Ovary (tissue), 7 donors: ENCODE measurements at regions not wholly inside any gene's neighbourhood (a gene's known extent, or its start where the extent isn't known, plus 50 kb on each side); places are given as distances from the start of the nearest gene placed in this dataset.

Source experiments
- DNase-seq, 5 donors: peaks; one replicate each; pipeline ENCODE4 v3.0.0-alpha.2; 2019 to 2020
- H3K27ac ChIP-seq, 2 donors: fragments of 200-600 bp; one replicate each; pipeline versions ENCODE4 v1.5.1 to v1.8.0; 2019 to 2022
- H3K27me3 ChIP-seq: fragments of 200-600 bp; one replicate; pipeline ENCODE4 v1.8.0; 2022
- H3K36me3 ChIP-seq: fragments of 200-600 bp; sonication (generic); one replicate; pipeline ENCODE4 v1.5.1; 2019
- H3K4me1 ChIP-seq: one replicate; pipeline ENCODE4 v1.8.1; 2013; ENCODE audit warnings: mild to moderate bottlenecking, moderate library complexity; ENCODE audit not compliant: insufficient read depth
- H3K4me3 ChIP-seq: fragments of 200-600 bp; sonication (generic); one replicate; pipeline ENCODE4 v1.5.1; 2017
- H3K9me3 ChIP-seq, 2 donors: fragments of 200-600 bp in 1 of 2; sonication (generic) in 1 of 2; one replicate each; pipeline versions ENCODE4 v1.5.1 to v1.8.1; 2013 to 2019; ENCODE audit warnings: mild to moderate bottlenecking in 1 of 2, moderate library complexity in 1 of 2
- CTCF ChIP-seq, 3 donors: fragments of 450-650 bp in 2 of 3; fragments of 200-600 bp in 1 of 3; IDR thresholded peaks; one replicate each; pipeline versions ENCODE4 v1.5.1 to v1.8.0; 2016 to 2022; ENCODE audit warnings: antibody characterized with exemption in 3 of 3, mild to moderate bottlenecking in 1 of 3
- EP300 ChIP-seq: sonication (generic); formaldehyde crosslinking; IDR thresholded peaks from one replicate; pipeline ENCODE4 v1.6.1; 2017; ENCODE audit warnings: antibody characterized with exemption
- POLR2A ChIP-seq: fragments of 450-650 bp; IDR thresholded peaks from one replicate; pipeline ENCODE4 v1.6.1; 2017; ENCODE audit warnings: antibody characterized with exemption, mild to moderate bottlenecking, moderate library complexity
- WGBS, 3 donors: extraction: QIAGEN DNeasy Blood & Tissue Kit in 1 of 3; methylation state at CpG; one replicate each; pipeline versions ENCODE4 v1.1.5 to v1.1.7; 2013 to 2017; 5-methylcytosine and 5-hydroxymethylcytosine counted together
- intact Hi-C, 4 donors: fragments of 100-400 bp; cut with DNase I; formaldehyde crosslinking; loops; one replicate each; pipeline versions ENCODE4 v1.11.0 to v1.15.1; 2022 to 2023
- donor health status: DM: no; HTN: no; CAD: no; lungs with moderate emphysema.
- donor health status: DM: no; HTN: no; CAD: no.
- donor health status: Bipolar disorder and iron deficiency.
- donor health status: DM: no; HTN: no; CAD: no.
- donor health status: DM: yes; HTN: yes; CAD: no.

GRCh38 chr21:16441789-16442188 is 712.0 kb downstream of the USP25 start:
- DNase-seq = no peak

GRCh38 chr21:16454399-16454798 is 724.6 kb downstream of the USP25 start:
- intact Hi-C loops = no loop called here
- H3K27ac ChIP-seq = no peak overlapping the region
- no peak overlapping the region for H3K4me3 ChIP-seq

More at GRCh38 chr21:16441789-16442188, 712.0 kb downstream of the USP25 start:
- Histone ChIP-seq H3K9me3 (no peaks in the 10 kb centered on the region), H3K36me3 (no peaks in the 10 kb centered on the region), H3K27me3 (no peaks in the 10 kb centered on the region), H3K4me1 (peaks cover 4% of the 10 kb centered on the region), H3K27ac (no peak overlapping the region), H3K4me3 (no peak overlapping the region)
- 37 to 49% (median 44%) methylated on average over 1 of the region's 1 CpG for WGBS, 3 donors
- intact Hi-C loops = loop anchor here in 1 of 4 donors (10.0 kb wide), 1 partner anchor 523 kb away; no protein-coding TSS in a partner anchor
- TF ChIP-seq CTCF (IDR thresholded peaks at IDR 0.05) = no peak
- TF ChIP-seq EP300 = no peak
- TF ChIP-seq POLR2A = no peak

GRCh38 chr21:16455526-16455925 is 725.7 kb downstream of the USP25 start:
- WGBS, 3 donors = 44 to 65% (median 64%) methylated on average over 2 of the region's 2 CpGs
- DNase-seq = no peak

More at GRCh38 chr21:16454399-16454798, 724.6 kb downstream of the USP25 start:
- Histone ChIP-seq H3K36me3 (no peaks in the 10 kb centered on the region), H3K4me1 (peaks cover 3% of the 10 kb centered on the region), H3K9me3 (no peaks in the 10 kb centered on the region), H3K27me3 (no peaks in the 10 kb centered on the region)
- TF ChIP-seq EP300 (no peak), CTCF (IDR thresholded peaks at IDR 0.05) (peak in 1 of 3 donors; percentile 23)
- DNase-seq = no peak

GRCh38 chr21:16455978-16456377 is 726.2 kb downstream of the USP25 start:
- no peak overlapping the region for H3K4me3 ChIP-seq
- H3K4me1 ChIP-seq = peaks cover 4% of the 10 kb centered on the region
- H3K36me3 ChIP-seq = no peaks in the 10 kb centered on the region
- TF ChIP-seq EP300 (no peak), POLR2A (no peak), CTCF (IDR thresholded peaks at IDR 0.05) (no peak)
- intact Hi-C loops = no loop called here
- DNase-seq = no peak
- no peak overlapping the region for H3K27ac ChIP-seq
- no peaks in the 10 kb centered on the region for H3K27me3 ChIP-seq
- WGBS, 3 donors = 9 to 16% (median 15%) methylated on average over 5 of the region's 5 CpGs
- no peaks in the 10 kb centered on the region for H3K9me3 ChIP-seq

More at GRCh38 chr21:16455526-16455925, 725.7 kb downstream of the USP25 start:
- intact Hi-C loops = no loop called here
- no peak overlapping the region for H3K27ac ChIP-seq
- H3K27me3 ChIP-seq = no peaks in the 10 kb centered on the region
- H3K4me3 ChIP-seq = no peak overlapping the region
- H3K36me3 ChIP-seq = no peaks in the 10 kb centered on the region
- H3K9me3 ChIP-seq = no peaks in the 10 kb centered on the region
- H3K4me1 ChIP-seq = peaks cover 3% of the 10 kb centered on the region
- TF ChIP-seq POLR2A (no peak), EP300 (no peak), CTCF (IDR thresholded peaks at IDR 0.05) (no peak)

- TF ChIP-seq POLR2A (no peak), CTCF (IDR thresholded peaks at IDR 0.05) (no peak), EP300 (no peak)
- Histone ChIP-seq H3K4me1 (peaks cover 5% of the 10 kb centered on the region), H3K9me3 (no peaks in the 10 kb centered on the region), H3K27me3 (no peaks in the 10 kb centered on the region), H3K27ac (no peak overlapping the region), H3K4me3 (no peak overlapping the region), H3K36me3 (no peaks in the 10 kb centered on the region)
- WGBS, 3 donors = 78 to 87% (median 78%) methylated on average over 5 of the region's 5 CpGs
- intact Hi-C loops = no loop called here
- no peak for DNase-seq
Measured at GRCh38 chr21:16457498-16457897, 727.7 kb downstream of the USP25 start.
